Glutamatergic neuron (in vitro differentiated cells): ENCODE measurements at regions not wholly inside any gene's neighbourhood (a gene's known extent, or its start where the extent isn't known, plus 50 kb on each side); places are given as distances from the start of the nearest gene placed in this dataset.
"Not testable (repeated sequence)": the region's sequence is repeated elsewhere in the genome, so short reads cannot be mapped to it uniquely, and the experiment has no call there.

Experiments used
- DNase-seq: peaks from one replicate; pipeline ENCODE4 v3.0.0; 2022
- H3K27ac Mint-ChIP-seq: one replicate; pipeline ENCODE4 v1.8.0; 2020; ENCODE audit warnings: mild to moderate bottlenecking, mixed read lengths, inconsistent platforms; ENCODE audit not compliant: unreplicated experiment
- H3K27me3 Mint-ChIP-seq: one replicate; pipeline ENCODE4 v1.8.0; 2020; ENCODE audit warnings: mild to moderate bottlenecking, moderate library complexity, mixed read lengths, inconsistent platforms; ENCODE audit not compliant: unreplicated experiment
- H3K36me3 Mint-ChIP-seq: one replicate; pipeline ENCODE4 v1.8.0; 2020; ENCODE audit warnings: mild to moderate bottlenecking, mixed read lengths, inconsistent platforms; ENCODE audit not compliant: unreplicated experiment
- H3K4me1 Mint-ChIP-seq: one replicate; pipeline ENCODE4 v1.8.0; 2020; ENCODE audit warnings: mild to moderate bottlenecking, low read depth, mixed read lengths, inconsistent platforms; ENCODE audit not compliant: unreplicated experiment
- H3K4me3 Mint-ChIP-seq: one replicate; pipeline ENCODE4 v1.8.0; 2020; ENCODE audit warnings: mild to moderate bottlenecking, mixed read lengths, inconsistent platforms; ENCODE audit not compliant: unreplicated experiment
- H3K9me3 Mint-ChIP-seq: one replicate; pipeline ENCODE4 v1.8.0; 2020; ENCODE audit warnings: mild to moderate bottlenecking, moderate library complexity, mixed read lengths, inconsistent platforms; ENCODE audit not compliant: unreplicated experiment
- TF ChIP-seq, protein P1 (sequence below): fragments of 200-600 bp; sonication (generic); IDR thresholded peaks from one replicate; pipeline ENCODE4 v1.5.0; 2021; ENCODE audit not compliant: partially characterized antibody, unreplicated experiment

- TF ChIP-seq, protein P1, sequence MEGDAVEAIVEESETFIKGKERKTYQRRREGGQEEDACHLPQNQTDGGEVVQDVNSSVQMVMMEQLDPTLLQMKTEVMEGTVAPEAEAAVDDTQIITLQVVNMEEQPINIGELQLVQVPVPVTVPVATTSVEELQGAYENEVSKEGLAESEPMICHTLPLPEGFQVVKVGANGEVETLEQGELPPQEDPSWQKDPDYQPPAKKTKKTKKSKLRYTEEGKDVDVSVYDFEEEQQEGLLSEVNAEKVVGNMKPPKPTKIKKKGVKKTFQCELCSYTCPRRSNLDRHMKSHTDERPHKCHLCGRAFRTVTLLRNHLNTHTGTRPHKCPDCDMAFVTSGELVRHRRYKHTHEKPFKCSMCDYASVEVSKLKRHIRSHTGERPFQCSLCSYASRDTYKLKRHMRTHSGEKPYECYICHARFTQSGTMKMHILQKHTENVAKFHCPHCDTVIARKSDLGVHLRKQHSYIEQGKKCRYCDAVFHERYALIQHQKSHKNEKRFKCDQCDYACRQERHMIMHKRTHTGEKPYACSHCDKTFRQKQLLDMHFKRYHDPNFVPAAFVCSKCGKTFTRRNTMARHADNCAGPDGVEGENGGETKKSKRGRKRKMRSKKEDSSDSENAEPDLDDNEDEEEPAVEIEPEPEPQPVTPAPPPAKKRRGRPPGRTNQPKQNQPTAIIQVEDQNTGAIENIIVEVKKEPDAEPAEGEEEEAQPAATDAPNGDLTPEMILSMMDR, result no peak
- no peak for DNase-seq
- Mint-ChIP-seq H3K36me3 (no peaks in the 10 kb centered on the region), H3K4me3 (no peak overlapping the region), H3K4me1 (no peaks in the 10 kb centered on the region), H3K27me3 (no peaks in the 10 kb centered on the region), H3K27ac (no peak overlapping the region), H3K9me3 (no peaks in the 10 kb centered on the region)
These were observed 2304.0 kb downstream of the ARAP2 start for GRCh38 chr4:33940281-33940680.

DNA sequence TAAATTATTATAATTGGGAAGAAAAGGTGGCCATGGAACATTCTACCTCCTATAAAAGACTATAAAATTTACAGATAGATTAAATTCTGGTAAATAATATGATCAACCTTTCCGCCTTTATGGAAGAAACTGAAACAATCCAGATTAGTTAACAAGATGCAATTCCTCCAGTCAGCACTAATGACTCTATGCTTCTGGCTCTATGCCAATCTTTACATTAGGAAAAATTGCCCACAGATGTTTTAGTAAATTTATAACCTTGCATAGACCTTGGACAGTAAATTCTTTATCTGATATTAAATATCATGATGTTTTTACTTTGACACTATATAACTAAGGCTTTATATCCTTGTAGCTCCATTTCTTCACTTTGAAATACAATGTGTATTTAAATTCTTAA, 2302.5 kb downstream of the ARAP2 start:
- no peaks in the 10 kb centered on the region for H3K9me3 Mint-ChIP-seq
- H3K4me3 Mint-ChIP-seq, result no peak overlapping the region
- no peak overlapping the region for H3K27ac Mint-ChIP-seq

DNA sequence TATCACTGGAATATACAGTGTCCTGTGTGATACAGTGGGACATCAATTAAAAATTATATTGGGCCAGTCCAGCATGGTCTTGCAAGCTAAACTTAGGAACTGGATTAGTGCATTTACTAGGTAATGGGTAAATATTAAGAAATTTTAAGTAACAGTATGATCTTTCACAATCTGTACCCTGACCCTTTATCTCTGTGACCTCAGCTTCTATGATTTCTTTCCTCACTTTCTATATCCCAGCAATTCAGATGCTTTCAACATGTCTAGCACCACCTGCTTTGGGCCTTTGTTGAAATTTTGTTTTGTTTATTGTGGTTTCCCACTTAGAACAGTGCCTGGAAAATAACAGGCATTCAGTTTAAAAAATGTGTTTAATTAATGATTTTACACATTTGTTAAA, 2295.4 kb downstream of the ARAP2 start:
- Mint-ChIP-seq H3K27ac (no peak overlapping the region), H3K4me3 (no peak overlapping the region), H3K9me3 (no peaks in the 10 kb centered on the region), H3K27me3 (peaks cover 2% of the 10 kb centered on the region), H3K4me1 (no peaks in the 10 kb centered on the region), H3K36me3 (no peaks in the 10 kb centered on the region)
- DNase-seq, result no peak
- TF ChIP-seq, protein P1, result no peak

More for the DNA sequence above, 2302.5 kb downstream of the ARAP2 start:
- TF ChIP-seq, protein P1, result no peak
- Mint-ChIP-seq H3K27me3 (no peaks in the 10 kb centered on the region), H3K36me3 (no peaks in the 10 kb centered on the region), H3K4me1 (no peaks in the 10 kb centered on the region)
- DNase-seq, result no peak

DNA sequence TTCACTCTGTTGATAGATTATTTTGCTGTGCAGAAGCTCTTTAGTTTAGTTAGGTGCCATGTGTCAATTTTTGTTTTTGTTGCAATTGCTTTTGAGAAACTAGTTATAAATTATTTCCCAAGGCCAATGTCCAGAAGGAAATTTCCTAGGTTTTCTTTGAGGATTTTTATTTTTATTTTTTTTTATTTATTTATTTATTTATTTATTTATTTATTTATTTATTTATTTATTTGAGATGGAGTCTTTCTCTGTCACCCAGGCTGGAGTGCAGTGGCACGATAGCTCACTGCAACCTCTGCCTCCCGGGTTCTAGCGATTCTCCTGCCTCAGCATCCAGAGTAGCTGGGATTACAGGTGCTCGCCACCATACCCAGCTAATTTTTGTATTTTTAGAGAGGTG, 2290.5 kb downstream of the ARAP2 start:
- H3K4me3 Mint-ChIP-seq, result not testable (repeated sequence)

GRCh38 chr4:33954759-33955158, 2289.6 kb downstream of the ARAP2 start:
- Mint-ChIP-seq H3K36me3 (peaks cover 6% of the 10 kb centered on the region), H3K9me3 (peaks cover 1% of the 10 kb centered on the region), H3K27me3 (peaks cover 6% of the 10 kb centered on the region), H3K4me3 (no peak overlapping the region), H3K4me1 (no peaks in the 10 kb centered on the region), H3K27ac (no peak overlapping the region)
- no peak for DNase-seq
- TF ChIP-seq, protein P1, result no peak

More for the DNA sequence above, 2290.5 kb downstream of the ARAP2 start:
- not testable (repeated sequence) for H3K9me3 Mint-ChIP-seq, H3K4me1 Mint-ChIP-seq, DNase-seq, H3K36me3 Mint-ChIP-seq, H3K27me3 Mint-ChIP-seq, H3K27ac Mint-ChIP-seq

- Mint-ChIP-seq H3K27me3 (peaks cover 4% of the 10 kb centered on the region), H3K4me3 (no peak overlapping the region), H3K9me3 (peaks cover 1% of the 10 kb centered on the region), H3K27ac (no peak overlapping the region), H3K4me1 (no peaks in the 10 kb centered on the region), H3K36me3 (peaks cover 6% of the 10 kb centered on the region)
- TF ChIP-seq, protein P1, result no peak
- DNase-seq, result no peak
These were observed 2284.8 kb downstream of the ARAP2 start for GRCh38 chr4:33959519-33959918.
